NCI-H748 (cell line): ENCODE measurements at regions not wholly inside any gene's neighbourhood (a gene's known extent, or its start where the extent isn't known, plus 50 kb on each side); places are given as distances from the start of the nearest gene placed in this dataset.

Source experiments
- DNase-seq: peaks from one replicate; lab custom pipeline; 2025; ENCODE audit not compliant: unreplicated experiment; lab: John Stamatoyannopoulos, UW

DNA sequence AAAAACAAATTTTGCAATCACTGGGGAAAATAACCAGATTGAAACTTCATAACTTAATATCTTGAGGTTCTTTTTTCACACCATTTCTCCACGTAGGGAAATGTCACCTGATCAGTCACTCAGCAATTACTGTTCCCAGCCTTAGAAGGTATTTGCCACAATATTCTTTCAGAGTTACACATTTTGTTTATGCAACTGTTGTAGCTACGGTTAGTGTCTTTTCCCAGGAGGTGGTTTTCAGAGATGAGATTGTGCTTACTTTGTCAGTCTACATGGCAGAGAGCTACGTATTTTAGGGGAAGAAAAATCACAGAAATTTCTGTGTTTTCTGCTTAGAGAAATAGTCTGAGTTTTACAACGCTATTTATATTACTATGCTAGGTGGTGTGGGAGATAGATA lies 792.8 kb upstream of the B3GALT2 start:
- peak; percentile 15 for DNase-seq

- DNase-seq = no peak
These were observed 787.9 kb upstream of the B3GALT2 start for GRCh38 chr1:193974286-193974798.

DNA sequence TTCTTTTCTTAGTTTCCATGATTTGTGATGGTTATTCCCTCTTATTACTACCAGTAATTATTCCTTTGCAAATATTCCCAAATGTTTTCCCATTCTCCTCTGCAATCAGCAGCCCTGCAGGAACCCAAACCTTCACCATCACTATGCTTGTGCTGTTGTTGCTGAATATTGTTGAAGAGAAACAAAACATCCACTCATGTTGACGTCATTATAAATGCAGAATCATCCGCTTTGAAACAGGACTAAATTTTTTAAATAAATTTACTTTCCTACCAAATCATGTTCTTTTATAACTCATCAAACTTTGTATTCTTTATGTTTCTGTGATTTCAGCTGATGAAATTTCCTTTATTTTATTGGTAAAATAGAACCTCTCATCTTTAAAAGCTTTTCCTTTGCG lies 787.0 kb upstream of the B3GALT2 start:
- no peak for DNase-seq

GRCh38 chr1:193971595-193971994 lies 785.2 kb upstream of the B3GALT2 start:
- DNase-seq = no peak

DNA sequence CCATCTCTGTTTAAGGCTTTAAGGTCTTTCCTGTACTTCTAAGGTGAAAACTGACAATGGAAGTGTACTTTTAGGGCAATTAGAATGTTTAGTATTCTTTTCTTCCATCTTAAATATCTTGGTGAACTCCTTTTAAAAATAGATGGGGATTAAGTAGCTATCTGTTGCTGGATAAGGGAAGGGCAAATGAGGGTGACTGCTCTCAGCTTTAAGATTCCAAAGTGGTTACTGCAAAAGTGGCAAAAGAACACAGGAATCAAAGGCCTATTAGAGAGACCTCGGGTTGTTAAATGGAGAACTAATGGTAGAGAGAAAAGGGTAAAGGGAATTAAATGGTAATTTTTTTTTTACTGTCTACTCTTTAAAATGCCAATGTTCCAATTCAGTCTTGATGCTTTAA lies 774.1 kb upstream of the B3GALT2 start:
- no peak for DNase-seq

DNA sequence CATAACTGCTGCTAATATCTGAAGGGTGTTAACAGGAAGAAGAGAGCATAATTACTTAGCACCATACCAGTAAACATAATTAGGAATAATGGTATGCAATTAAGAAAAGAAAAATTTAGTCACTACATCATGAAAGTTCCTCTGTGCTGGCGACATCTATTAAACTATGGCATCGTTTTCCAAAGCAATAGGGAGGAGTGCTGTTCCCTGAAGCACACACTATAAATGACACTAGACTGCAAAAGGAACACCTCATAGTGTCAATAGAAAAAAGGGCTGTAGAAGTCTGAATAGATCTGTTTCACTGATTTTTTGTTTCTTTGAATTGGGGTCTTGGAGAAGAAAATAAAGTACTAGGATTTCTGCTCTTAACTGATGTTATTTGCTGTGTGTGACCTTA lies 773.6 kb upstream of the B3GALT2 start:
- DNase-seq = no peak

- DNase-seq = no peak
These were observed 771.2 kb upstream of the B3GALT2 start for GRCh38 chr1:193957556-193958095.

DNA sequence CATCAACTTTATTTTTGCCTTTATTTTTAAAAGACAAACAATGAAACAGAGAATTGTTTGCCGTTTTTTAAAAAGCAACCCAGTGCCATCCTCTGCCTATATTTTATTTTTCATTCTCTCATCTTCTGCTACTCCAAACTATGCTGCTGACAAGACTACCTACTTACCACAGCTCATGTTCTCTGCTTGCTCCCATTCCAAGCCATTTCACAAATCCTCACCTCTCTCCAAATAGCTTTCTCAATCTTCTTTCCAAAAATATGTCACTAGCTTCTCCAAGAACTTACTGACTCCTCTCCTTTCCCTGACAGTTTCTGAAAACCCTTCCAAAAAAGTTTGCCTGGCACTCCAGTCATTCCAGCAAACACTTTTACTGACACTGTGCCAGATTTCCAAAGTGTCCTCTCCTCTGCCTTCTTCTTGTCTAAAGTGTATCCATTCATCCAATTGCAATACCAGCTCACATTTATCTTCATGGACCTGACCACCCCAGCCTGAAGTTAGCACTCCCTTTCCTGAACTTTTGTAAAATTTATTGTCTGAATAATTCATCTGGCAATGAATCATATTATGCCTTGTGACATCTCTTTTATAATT lies 766.5 kb upstream of the B3GALT2 start:
- no peak for DNase-seq

DNA sequence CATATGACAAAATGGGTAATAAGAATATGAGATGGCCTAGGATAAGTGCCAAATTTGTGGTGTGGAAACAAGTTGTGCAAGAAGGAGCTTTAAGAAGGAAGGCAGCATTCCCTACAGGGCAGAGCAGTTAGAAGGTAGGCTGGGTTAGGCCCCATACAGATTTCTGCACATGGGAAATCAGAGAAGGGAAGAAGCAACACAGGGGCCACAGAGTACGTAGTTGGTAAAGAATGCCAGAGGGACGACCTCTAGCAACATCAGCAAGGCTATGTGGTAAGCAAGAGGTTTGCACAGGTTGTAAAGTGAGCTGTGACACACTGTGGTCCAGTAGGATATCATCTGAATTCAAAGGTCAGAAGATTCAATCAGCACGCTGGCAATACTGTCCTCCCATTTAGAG lies 765.6 kb upstream of the B3GALT2 start:
- DNase-seq = no peak

- DNase-seq = no peak
These were observed 758.0 kb upstream of the B3GALT2 start for GRCh38 chr1:193944454-193944853.

GRCh38 chr1:193940176-193940575 lies 753.8 kb upstream of the B3GALT2 start:
- no peak for DNase-seq

DNA sequence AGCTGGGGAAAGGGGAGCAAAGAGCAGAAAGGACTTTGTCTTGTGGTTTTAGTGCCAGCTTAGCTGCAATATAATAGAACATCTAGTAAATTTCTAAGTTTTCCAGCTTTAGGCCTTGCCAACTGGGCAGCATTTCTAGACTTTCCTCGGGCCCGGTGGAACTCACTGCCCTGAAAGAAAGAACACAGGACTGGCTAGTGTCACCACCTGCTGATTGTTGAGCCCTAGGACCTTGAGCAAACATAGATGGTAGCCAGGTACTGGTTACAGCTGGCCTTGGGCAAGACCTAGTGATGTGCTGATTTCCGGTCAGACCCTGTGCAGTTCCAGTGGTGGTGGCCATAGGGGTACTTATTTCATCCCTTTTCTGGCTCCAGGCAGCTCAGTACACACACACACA lies 753.2 kb upstream of the B3GALT2 start:
- no peak for DNase-seq

DNA sequence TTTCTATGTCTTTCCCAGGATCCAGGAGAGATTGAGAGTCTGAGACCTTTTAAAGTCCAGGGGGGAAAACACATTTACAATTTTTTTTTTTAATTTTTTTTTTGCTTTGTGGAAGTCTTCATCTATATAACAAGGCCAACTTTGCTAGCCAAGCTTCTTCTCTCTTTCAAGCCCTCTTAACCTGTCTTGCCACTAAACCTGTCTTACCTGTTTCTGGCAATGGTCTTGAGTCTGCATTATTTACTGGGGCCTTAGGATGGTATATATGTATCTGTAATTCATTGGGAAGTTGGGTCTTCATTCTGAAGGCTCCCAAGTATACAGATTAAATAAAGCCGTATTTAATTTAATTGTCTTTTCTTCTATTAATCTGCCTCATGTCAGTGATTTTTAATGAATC lies 750.9 kb upstream of the B3GALT2 start:
- DNase-seq = no peak

DNA sequence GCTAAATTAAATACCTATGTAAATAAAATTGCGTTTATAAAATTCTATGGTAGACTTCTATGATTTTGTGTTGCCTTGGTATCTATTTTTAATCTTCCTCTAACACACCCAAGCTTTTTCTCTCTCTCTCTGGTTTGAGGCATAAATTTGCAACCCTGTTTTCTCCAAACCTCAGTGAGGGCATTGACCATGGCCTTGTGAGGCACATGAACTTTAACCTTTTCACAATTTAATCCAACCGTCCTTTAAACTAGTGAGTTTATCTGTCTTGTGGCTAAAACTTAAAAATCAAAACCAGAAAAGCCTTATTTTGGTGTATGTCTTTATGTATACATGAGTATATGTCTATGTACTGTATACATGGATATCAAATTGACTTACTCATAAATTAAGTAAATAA lies 746.6 kb upstream of the B3GALT2 start:
- no peak for DNase-seq

DNA sequence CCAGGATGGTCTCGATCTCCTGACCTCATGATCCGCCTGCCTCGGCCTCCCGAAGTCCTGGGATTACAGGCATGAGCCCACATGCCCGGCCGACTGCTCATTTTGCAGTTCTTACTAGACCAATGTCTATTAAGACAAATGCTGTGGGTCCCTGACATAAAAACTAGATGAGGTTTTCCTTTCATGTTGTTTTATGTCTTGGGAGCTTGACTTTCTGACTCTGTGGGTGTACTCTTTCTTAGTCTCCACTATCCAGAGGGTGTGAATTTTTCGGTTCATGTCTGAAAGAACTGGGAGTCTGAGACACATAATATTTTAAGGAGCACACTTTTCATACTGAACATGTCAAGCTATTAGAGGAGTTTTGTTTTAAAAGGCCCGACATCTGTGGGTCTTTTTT lies 744.9 kb upstream of the B3GALT2 start:
- DNase-seq = no peak

- DNase-seq = no peak
These were observed 743.1 kb upstream of the B3GALT2 start for GRCh38 chr1:193929374-193930033.

DNA sequence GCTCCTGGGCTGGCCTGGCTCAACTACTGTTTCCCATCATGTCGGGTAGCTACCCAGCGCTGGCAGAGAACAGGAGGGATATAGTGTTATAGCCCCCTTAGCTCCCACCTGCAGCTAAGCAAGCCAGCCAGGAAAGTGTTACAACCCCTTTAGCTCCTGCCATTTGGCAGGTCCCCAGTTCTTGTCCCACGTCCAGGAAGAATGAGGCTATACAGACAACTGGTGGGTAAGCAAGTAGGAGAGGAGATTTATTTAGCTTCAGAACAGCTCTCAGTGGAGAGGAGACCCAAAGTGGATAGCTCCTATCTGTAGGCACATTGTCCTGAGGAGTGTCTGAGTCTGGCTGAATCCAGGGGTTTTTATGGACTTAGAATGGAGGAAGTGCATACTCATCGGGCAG lies 741.1 kb upstream of the B3GALT2 start:
- peak; percentile 2 for DNase-seq

GRCh38 chr1:193926956-193927355 lies 740.5 kb upstream of the B3GALT2 start:
- DNase-seq = no peak

- DNase-seq = no peak
These were observed 733.4 kb upstream of the B3GALT2 start for GRCh38 chr1:193919827-193920226.

GRCh38 chr1:193916452-193916851 lies 730.0 kb upstream of the B3GALT2 start:
- no peak for DNase-seq

GRCh38 chr1:193914871-193915270 lies 728.5 kb upstream of the B3GALT2 start:
- no peak for DNase-seq

GRCh38 chr1:193909406-193910082 lies 723.1 kb upstream of the B3GALT2 start:
- DNase-seq = no peak
